WTC11 (cell line): ENCODE measurements at regions not wholly inside any gene's neighbourhood (a gene's known extent, or its start where the extent isn't known, plus 50 kb on each side); places are given as distances from the start of the nearest gene placed in this dataset.

Experiments
- ATAC-seq: fragments of 200-7000 bp; cut with Tn5 transposase; 2 replicates; pipeline ENCODE4 v1.10.0; 2021; ENCODE audit warnings: mild to moderate bottlenecking, moderate library complexity
- CTCF ChIA-PET: fragments of 300-600 bp; sonication (Branson Sonifier 250); formaldehyde crosslinking; loops from one replicate; lab custom pipeline; 2021; ENCODE audit warnings: antibody characterized with exemption; lab: Charles Lee
- POLR2A ChIA-PET: fragments of 350-600 bp; sonication (Branson Sonifier 250); formaldehyde crosslinking; loops from one replicate; lab custom pipeline; 2021; ENCODE audit warnings: antibody characterized with exemption; lab: Charles Lee
- DNase-seq: peaks from one replicate; pipeline ENCODE4 v3.0.0; 2021; ENCODE audit warnings: low spot score
- H3K27ac Mint-ChIP-seq: 2 replicates; pipeline ENCODE4 v1.8.0; 2021; ENCODE audit warnings: mixed read lengths
- H3K27me3 Mint-ChIP-seq: 2 replicates; pipeline ENCODE4 v1.8.0; 2021; ENCODE audit warnings: low read depth, mild to moderate bottlenecking, moderate library complexity, mixed read lengths
- H3K36me3 Mint-ChIP-seq: 2 replicates; pipeline ENCODE4 v1.8.0; 2021; ENCODE audit warnings: mixed read lengths
- H3K4me1 Mint-ChIP-seq: 2 replicates; pipeline ENCODE4 v1.8.0; 2022; ENCODE audit warnings: mixed read lengths
- H3K4me3 Mint-ChIP-seq: 2 replicates; pipeline ENCODE4 v1.8.0; 2021; ENCODE audit warnings: mild to moderate bottlenecking, moderate library complexity, mixed read lengths
- H3K9me3 Mint-ChIP-seq: 2 replicates; pipeline ENCODE4 v1.8.0; 2021; ENCODE audit warnings: mixed read lengths
- AR ChIP-seq: fragments of 250-450 bp; sonication (Bioruptor Pico); IDR thresholded peaks from 2 replicates; pipeline ENCODE4 v1.9.0; 2021; ENCODE audit warnings: mild to moderate bottlenecking
- ATF1 ChIP-seq: sonication (generic); formaldehyde crosslinking; IDR thresholded peaks from 2 replicates; pipeline ENCODE4 v1.8.1; 2023; ENCODE audit warnings: mild to moderate bottlenecking, moderate library complexity, missing genetic modification reagents
- ATF2 ChIP-seq: sonication (generic); formaldehyde crosslinking; IDR thresholded peaks from 2 replicates; pipeline ENCODE4 v1.8.1; 2022; ENCODE audit warnings: low read depth, missing genetic modification reagents, borderline replicate concordance
- CDX4 ChIP-seq: fragments of 250-450 bp; sonication (Bioruptor Pico); IDR thresholded peaks from 2 replicates; pipeline ENCODE4 v1.9.0; 2021; ENCODE audit warnings: moderate library complexity, mild to moderate bottlenecking, inconsistent platforms, borderline replicate concordance
- CREB1 ChIP-seq: sonication (generic); formaldehyde crosslinking; IDR thresholded peaks from 2 replicates; pipeline ENCODE4 v1.8.0; 2023; ENCODE audit warnings: mild to moderate bottlenecking, missing genetic modification reagents
- CTCF ChIP-seq: fragments of 200-600 bp; IDR thresholded peaks from 2 replicates; pipeline ENCODE4 v1.8.0; 2022; ENCODE audit warnings: antibody characterized with exemption
- EMX1 ChIP-seq: fragments of 250-450 bp; sonication (Bioruptor Pico); IDR thresholded peaks from 2 replicates; pipeline ENCODE4 v1.8.0; 2021; ENCODE audit warnings: mild to moderate bottlenecking
- GABPB1 ChIP-seq: sonication (generic); formaldehyde crosslinking; IDR thresholded peaks from 2 replicates; pipeline ENCODE4 v1.8.1; 2023; ENCODE audit warnings: mild to moderate bottlenecking, missing genetic modification reagents
- GTF2I ChIP-seq: fragments of 250-450 bp; sonication (Bioruptor Pico); conservative IDR thresholded peaks from 2 replicates; pipeline ENCODE4 v1.4.0; 2021; ENCODE audit warnings: mild to moderate bottlenecking
- HMGXB4 ChIP-seq: sonication (generic); formaldehyde crosslinking; IDR thresholded peaks from 2 replicates; pipeline ENCODE4 v1.8.1; 2023; ENCODE audit warnings: mild to moderate bottlenecking, moderate library complexity, missing genetic modification reagents
- JUN ChIP-seq: sonication (generic); formaldehyde crosslinking; IDR thresholded peaks from 2 replicates; pipeline ENCODE4 v1.8.0; 2023; ENCODE audit warnings: mild to moderate bottlenecking, missing genetic modification reagents
- MLX ChIP-seq: sonication (generic); formaldehyde crosslinking; IDR thresholded peaks from 2 replicates; pipeline ENCODE4 v1.8.1; 2023; ENCODE audit warnings: mild to moderate bottlenecking, missing genetic modification reagents, moderate library complexity
- MYBL2 ChIP-seq: sonication (generic); formaldehyde crosslinking; IDR thresholded peaks from 2 replicates; pipeline ENCODE4 v1.8.1; 2023; ENCODE audit warnings: mild to moderate bottlenecking, moderate library complexity, missing genetic modification reagents
- TEAD4 ChIP-seq: sonication (generic); formaldehyde crosslinking; IDR thresholded peaks from 2 replicates; pipeline ENCODE4 v1.8.0; 2022; ENCODE audit warnings: mild to moderate bottlenecking, missing genetic modification reagents
- ZNF219 ChIP-seq: sonication (generic); formaldehyde crosslinking; IDR thresholded peaks from 2 replicates; pipeline ENCODE4 v1.8.0; 2023; ENCODE audit warnings: missing genetic modification reagents, mild to moderate bottlenecking, borderline replicate concordance
- ZNF281 ChIP-seq: sonication (generic); formaldehyde crosslinking; IDR thresholded peaks from 2 replicates; pipeline ENCODE4 v1.8.0; 2023; ENCODE audit warnings: mild to moderate bottlenecking, missing genetic modification reagents

- ATAC-seq: no peak
- Mint-ChIP-seq H3K4me1 (peaks cover 10% of the 10 kb centered on the region), H3K27ac (no peak overlapping the region), H3K9me3 (peaks cover 19% of the 10 kb centered on the region), H3K4me3 (no peak overlapping the region)
- CTCF ChIA-PET: no interaction called here
- TF ChIP-seq ZNF281 (CRISPR knock-in tag): no peak
- no peak for TF ChIP-seq HMGXB4 (CRISPR knock-in tag)
- no peak for TF ChIP-seq AR (CRISPR knock-in tag)
- no peak for TF ChIP-seq GABPB1 (CRISPR knock-in tag)
- no peak for TF ChIP-seq EMX1 (CRISPR knock-in tag)
- TF ChIP-seq TEAD4 (CRISPR knock-in tag): no peak
- TF ChIP-seq MYBL2 (CRISPR knock-in tag): no peak
- TF ChIP-seq JUN (CRISPR knock-in tag): no peak
- no peak for TF ChIP-seq CDX4 (CRISPR knock-in tag)
- TF ChIP-seq ZNF219: no peak
- no peak for TF ChIP-seq ATF1 (CRISPR knock-in tag)
- TF ChIP-seq GTF2I (CRISPR knock-in tag): no peak
- no peak for TF ChIP-seq CREB1 (CRISPR knock-in tag)
- TF ChIP-seq CTCF: no peak
- no peak for TF ChIP-seq MLX (CRISPR knock-in tag)
- TF ChIP-seq ATF2 (CRISPR knock-in tag): no peak
- TF ChIP-seq, all 79 proteins: peak for 0
- peaks cover 4% of the 10 kb centered on the region for H3K36me3 Mint-ChIP-seq
- DNase-seq: peak; percentile 23
- H3K27me3 Mint-ChIP-seq: no peaks in the 10 kb centered on the region
- POLR2A ChIA-PET: no interaction called here
Observed at GRCh38 chr18:61699397-61700110, 193.3 kb downstream of the RNF152 start.
